Neural cell (in vitro differentiated cells): ENCODE measurements at regions not wholly inside any gene's neighbourhood (a gene's known extent, or its start where the extent isn't known, plus 50 kb on each side); places are given as distances from the start of the nearest gene placed in this dataset.

ENCODE experiments used
- H2AFZ ChIP-seq: fragments of 200-600, 300-800 bp; sonication (generic), shearing (Covaris generic); 2 replicates; pipeline ENCODE4 v1.6.0; 2014; ENCODE audit warnings: low read depth, mild to moderate bottlenecking, antibody characterized with exemption, low read length, moderate library complexity
- H3F3A ChIP-seq: fragments of 200-600 bp; shearing (Covaris generic); 2 replicates; pipeline ENCODE4 v1.6.1; 2016; ENCODE audit warnings: mild to moderate bottlenecking, moderate library complexity, mixed read lengths, antibody characterized with exemption, low read length; ENCODE audit not compliant: insufficient read depth, poor library complexity, severe bottlenecking
- H3K27ac ChIP-seq: fragments of 200-600, 300-800 bp; sonication (generic), shearing (Covaris generic); 2 replicates; pipeline ENCODE4 v1.5.1; 2014; ENCODE audit warnings: mild to moderate bottlenecking, low read length, moderate library complexity
- H3K27me3 ChIP-seq: fragments of 300-800, 200-600 bp; sonication (generic), shearing (Covaris generic); 2 replicates; pipeline ENCODE4 v1.6.0; 2014; ENCODE audit warnings: mild to moderate bottlenecking, low read depth, low read length, moderate library complexity; ENCODE audit not compliant: insufficient read depth
- H3K36me3 ChIP-seq: fragments of 300-800, 200-600 bp; sonication (generic), shearing (Covaris generic); 2 replicates; pipeline ENCODE4 v1.5.1; 2014; ENCODE audit warnings: mild to moderate bottlenecking, antibody characterized with exemption, low read length, moderate library complexity; ENCODE audit not compliant: insufficient read depth
- H3K4me2 ChIP-seq: fragments of 300-800, 200-600 bp; sonication (generic), shearing (Covaris generic); 2 replicates; pipeline ENCODE4 v1.6.0; 2014; ENCODE audit warnings: mild to moderate bottlenecking, low read length
- H3K4me3 ChIP-seq: fragments of 300-800, 200-600 bp; sonication (generic), shearing (Covaris generic); 2 replicates; pipeline ENCODE4 v1.5.1; 2014; ENCODE audit warnings: mild to moderate bottlenecking, low read length, moderate library complexity
- H3K79me2 ChIP-seq: fragments of 200-600 bp; shearing (Covaris generic); replicated peaks from 2 replicates; pipeline ENCODE4 v1.6.0; 2014; ENCODE audit warnings: mild to moderate bottlenecking, low read length, moderate library complexity; ENCODE audit not compliant: insufficient read depth
- H3K9ac ChIP-seq: fragments of 300-800, 200-600 bp; sonication (generic), shearing (Covaris generic); 2 replicates; pipeline ENCODE4 v1.6.1; 2016; ENCODE audit warnings: mild to moderate bottlenecking, low read length, mixed read lengths
- H3K9me2 ChIP-seq: fragments of 200-600 bp; shearing (Covaris generic); 2 replicates; pipeline ENCODE4 v1.6.1; 2016; ENCODE audit warnings: mild to moderate bottlenecking, low read length, mixed read lengths; ENCODE audit not compliant: insufficient read depth
- H3K9me3 ChIP-seq: fragments of 200-600, 300-800 bp; sonication (generic), shearing (Covaris generic); 2 replicates; pipeline ENCODE4 v1.6.1; 2016; ENCODE audit warnings: mild to moderate bottlenecking, mixed run types, low read length, moderate library complexity, mixed read lengths
- H4K20me1 ChIP-seq: fragments of 200-600 bp; shearing (Covaris generic); 2 replicates; pipeline ENCODE4 v1.6.1; 2016; ENCODE audit warnings: mild to moderate bottlenecking, mixed run types; ENCODE audit not compliant: insufficient read depth
- CTCF ChIP-seq: fragments of 450-650 bp; IDR thresholded peaks from 2 replicates; pipeline ENCODE4 v1.5.1; 2014; ENCODE audit warnings: antibody characterized with exemption, mild to moderate bottlenecking, moderate library complexity; ENCODE audit not compliant: poor library complexity, severe bottlenecking
- EP300 ChIP-seq: fragments of 450-650 bp; conservative IDR thresholded peaks from 2 replicates; pipeline ENCODE4 v1.6.1; 2014; ENCODE audit warnings: antibody characterized with exemption, mild to moderate bottlenecking, moderate library complexity; ENCODE audit not compliant: poor library complexity, severe bottlenecking
- EZH2 ChIP-seq: fragments of 200-600, 300-800 bp; shearing (Covaris generic), sonication (generic); IDR thresholded peaks from 2 replicates; pipeline ENCODE4 v1.6.1; 2014; ENCODE audit warnings: antibody characterized with exemption, low read length, borderline replicate concordance, mild to moderate bottlenecking; ENCODE audit not compliant: insufficient read depth, poor library complexity, severe bottlenecking
- MXI1 ChIP-seq: fragments of 450-650 bp; conservative IDR thresholded peaks from 2 replicates; pipeline ENCODE4 v1.6.1; 2014; ENCODE audit warnings: antibody characterized with exemption, mild to moderate bottlenecking; ENCODE audit not compliant: poor library complexity, severe bottlenecking
- POLR2AphosphoS5 ChIP-seq: IDR thresholded peaks from 2 replicates; pipeline ENCODE4 v1.6.1; 2012
- RAD21 ChIP-seq: fragments of 450-650 bp; conservative IDR thresholded peaks from 2 replicates; pipeline ENCODE4 v1.6.1; 2014; ENCODE audit warnings: antibody characterized with exemption, mild to moderate bottlenecking, moderate library complexity
- SMC3 ChIP-seq: fragments of 450-650 bp; conservative IDR thresholded peaks from 2 replicates; pipeline ENCODE4 v1.6.1; 2014; ENCODE audit warnings: antibody characterized with exemption, mild to moderate bottlenecking, moderate library complexity; ENCODE audit not compliant: poor library complexity
- TAF1 ChIP-seq: IDR thresholded peaks from 2 replicates; pipeline ENCODE4 v1.6.1; 2012; ENCODE audit warnings: low read depth
- TF ChIP-seq, protein P1 (sequence below): IDR thresholded peaks from 2 replicates; pipeline ENCODE4 v1.6.1; 2012; ENCODE audit warnings: borderline replicate concordance

- Histone ChIP-seq H3K9me2 (no peaks in the 10 kb centered on the region), H3F3A (no peaks in the 10 kb centered on the region), H3K9ac (no peak overlapping the region), H3K36me3 (no peaks in the 10 kb centered on the region), H3K27me3 (peaks cover 61% of the 10 kb centered on the region), H3K79me2 (no peaks in the 10 kb centered on the region), H3K4me2 (no peak overlapping the region), H2AFZ (no peak overlapping the region), H3K4me3 (no peak overlapping the region), H3K27ac (no peak overlapping the region), H3K9me3 (no peaks in the 10 kb centered on the region), H4K20me1 (no peaks in the 10 kb centered on the region)
- TF ChIP-seq SMC3 (no peak), EP300 (no peak), CTCF (no peak), MXI1 (no peak)
- TF ChIP-seq, protein P1, sequence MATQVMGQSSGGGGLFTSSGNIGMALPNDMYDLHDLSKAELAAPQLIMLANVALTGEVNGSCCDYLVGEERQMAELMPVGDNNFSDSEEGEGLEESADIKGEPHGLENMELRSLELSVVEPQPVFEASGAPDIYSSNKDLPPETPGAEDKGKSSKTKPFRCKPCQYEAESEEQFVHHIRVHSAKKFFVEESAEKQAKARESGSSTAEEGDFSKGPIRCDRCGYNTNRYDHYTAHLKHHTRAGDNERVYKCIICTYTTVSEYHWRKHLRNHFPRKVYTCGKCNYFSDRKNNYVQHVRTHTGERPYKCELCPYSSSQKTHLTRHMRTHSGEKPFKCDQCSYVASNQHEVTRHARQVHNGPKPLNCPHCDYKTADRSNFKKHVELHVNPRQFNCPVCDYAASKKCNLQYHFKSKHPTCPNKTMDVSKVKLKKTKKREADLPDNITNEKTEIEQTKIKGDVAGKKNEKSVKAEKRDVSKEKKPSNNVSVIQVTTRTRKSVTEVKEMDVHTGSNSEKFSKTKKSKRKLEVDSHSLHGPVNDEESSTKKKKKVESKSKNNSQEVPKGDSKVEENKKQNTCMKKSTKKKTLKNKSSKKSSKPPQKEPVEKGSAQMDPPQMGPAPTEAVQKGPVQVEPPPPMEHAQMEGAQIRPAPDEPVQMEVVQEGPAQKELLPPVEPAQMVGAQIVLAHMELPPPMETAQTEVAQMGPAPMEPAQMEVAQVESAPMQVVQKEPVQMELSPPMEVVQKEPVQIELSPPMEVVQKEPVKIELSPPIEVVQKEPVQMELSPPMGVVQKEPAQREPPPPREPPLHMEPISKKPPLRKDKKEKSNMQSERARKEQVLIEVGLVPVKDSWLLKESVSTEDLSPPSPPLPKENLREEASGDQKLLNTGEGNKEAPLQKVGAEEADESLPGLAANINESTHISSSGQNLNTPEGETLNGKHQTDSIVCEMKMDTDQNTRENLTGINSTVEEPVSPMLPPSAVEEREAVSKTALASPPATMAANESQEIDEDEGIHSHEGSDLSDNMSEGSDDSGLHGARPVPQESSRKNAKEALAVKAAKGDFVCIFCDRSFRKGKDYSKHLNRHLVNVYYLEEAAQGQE, result no peak
Measured at GRCh38 chr15:96052154-96052553, 278.3 kb upstream of the NR2F2 start.

GRCh38 chr15:96052572-96053030 lies 277.9 kb upstream of the NR2F2 start:
- Histone ChIP-seq H3K27me3 (peaks cover 61% of the 10 kb centered on the region), H3K9me2 (no peaks in the 10 kb centered on the region), H3F3A (no peaks in the 10 kb centered on the region), H3K79me2 (no peaks in the 10 kb centered on the region), H2AFZ (no peak overlapping the region), H3K9me3 (no peaks in the 10 kb centered on the region), H3K4me2 (no peak overlapping the region), H3K27ac (no peak overlapping the region), H3K9ac (no peak overlapping the region), H3K36me3 (no peaks in the 10 kb centered on the region), H4K20me1 (no peaks in the 10 kb centered on the region), H3K4me3 (peak overlapping the region; percentile 54)
- no peak for TF ChIP-seq SMC3
- TF ChIP-seq, protein P1, result no peak
- no peak for TF ChIP-seq TAF1
- TF ChIP-seq EZH2, result no peak
- TF ChIP-seq POLR2AphosphoS5, result no peak
- no peak for TF ChIP-seq RAD21
